ENCODE measurements at regions not wholly inside any gene's neighbourhood (a gene's known extent, or its start where the extent isn't known, plus 50 kb on each side); places are given as distances from the start of the nearest gene placed in this dataset.

DNA sequence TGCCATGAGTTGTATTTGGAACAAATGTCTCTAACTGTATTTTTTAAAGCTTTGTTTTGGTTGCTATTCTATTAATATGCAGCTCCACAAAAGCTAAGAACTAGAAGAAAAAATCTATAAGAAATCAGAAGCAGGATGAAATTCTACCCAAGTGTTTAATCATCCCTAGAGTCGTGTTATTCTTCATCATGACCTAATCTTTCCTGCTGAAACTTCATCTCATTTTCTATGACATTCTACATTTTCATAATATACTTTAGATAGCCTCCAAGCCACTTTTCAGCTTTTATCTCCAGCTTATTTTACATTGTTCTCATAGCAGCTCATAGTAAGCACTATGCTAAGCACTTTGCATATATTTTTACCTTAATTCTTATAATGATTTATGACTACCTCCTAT lies 302.8 kb downstream of the FOXO1 start (continued):
- TF ChIP-seq, protein P1, sequence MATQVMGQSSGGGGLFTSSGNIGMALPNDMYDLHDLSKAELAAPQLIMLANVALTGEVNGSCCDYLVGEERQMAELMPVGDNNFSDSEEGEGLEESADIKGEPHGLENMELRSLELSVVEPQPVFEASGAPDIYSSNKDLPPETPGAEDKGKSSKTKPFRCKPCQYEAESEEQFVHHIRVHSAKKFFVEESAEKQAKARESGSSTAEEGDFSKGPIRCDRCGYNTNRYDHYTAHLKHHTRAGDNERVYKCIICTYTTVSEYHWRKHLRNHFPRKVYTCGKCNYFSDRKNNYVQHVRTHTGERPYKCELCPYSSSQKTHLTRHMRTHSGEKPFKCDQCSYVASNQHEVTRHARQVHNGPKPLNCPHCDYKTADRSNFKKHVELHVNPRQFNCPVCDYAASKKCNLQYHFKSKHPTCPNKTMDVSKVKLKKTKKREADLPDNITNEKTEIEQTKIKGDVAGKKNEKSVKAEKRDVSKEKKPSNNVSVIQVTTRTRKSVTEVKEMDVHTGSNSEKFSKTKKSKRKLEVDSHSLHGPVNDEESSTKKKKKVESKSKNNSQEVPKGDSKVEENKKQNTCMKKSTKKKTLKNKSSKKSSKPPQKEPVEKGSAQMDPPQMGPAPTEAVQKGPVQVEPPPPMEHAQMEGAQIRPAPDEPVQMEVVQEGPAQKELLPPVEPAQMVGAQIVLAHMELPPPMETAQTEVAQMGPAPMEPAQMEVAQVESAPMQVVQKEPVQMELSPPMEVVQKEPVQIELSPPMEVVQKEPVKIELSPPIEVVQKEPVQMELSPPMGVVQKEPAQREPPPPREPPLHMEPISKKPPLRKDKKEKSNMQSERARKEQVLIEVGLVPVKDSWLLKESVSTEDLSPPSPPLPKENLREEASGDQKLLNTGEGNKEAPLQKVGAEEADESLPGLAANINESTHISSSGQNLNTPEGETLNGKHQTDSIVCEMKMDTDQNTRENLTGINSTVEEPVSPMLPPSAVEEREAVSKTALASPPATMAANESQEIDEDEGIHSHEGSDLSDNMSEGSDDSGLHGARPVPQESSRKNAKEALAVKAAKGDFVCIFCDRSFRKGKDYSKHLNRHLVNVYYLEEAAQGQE (IDR thresholded peaks at IDR 0.05; ENCODE audit: unreplicated experiment): no peak

GRCh38 chr13:40366119-40366518 lies 300.3 kb downstream of the FOXO1 start:
- ATAC-seq (no peak), DNase-seq (ENCODE audit: low spot score) (no peak)
- no peak overlapping the region for H2AFZ ChIP-seq
- H3K27ac ChIP-seq (ENCODE audit: low read depth): no peak overlapping the region
- no peaks in the 10 kb centered on the region for H4K20me1 ChIP-seq (replicated peaks; ENCODE audit: insufficient read depth)
- H3K27ac Mint-ChIP-seq: no peak overlapping the region
- no peak overlapping the region for H3K4me3 ChIP-seq
- no peaks in the 10 kb centered on the region for H3K36me3 Mint-ChIP-seq (ENCODE audit: low read depth)
- no peaks in the 10 kb centered on the region for H3K79me2 ChIP-seq (replicated peaks; ENCODE audit: insufficient read depth)
- H3K9me3 Mint-ChIP-seq: no peaks in the 10 kb centered on the region; the same call in 2 of the 3 replicates
- H3K36me3 ChIP-seq (ENCODE audit: insufficient read depth): no peaks in the 10 kb centered on the region
- H3K27me3 ChIP-seq (ENCODE audit: insufficient read depth): no peaks in the 10 kb centered on the region
- no peaks in the 10 kb centered on the region for H3K4me1 ChIP-seq (ENCODE audit: insufficient read depth)
- peaks cover 3% of the 10 kb centered on the region for H3K27me3 Mint-ChIP-seq (ENCODE audit: insufficient read depth, low read depth, poor library complexity)
- 0 out of 3 replicates have a peak, but pooled peaks cover 3% of the 10 kb centered on the region for H3K4me1 Mint-ChIP-seq
- H3K4me3 Mint-ChIP-seq: no peak overlapping the region
- no peak for TF ChIP-seq ETS1 (IDR thresholded peaks at IDR 0.05)
- TF ChIP-seq CTCF (conservative IDR thresholded peaks at IDR 0.05; ENCODE audit: low read depth in 2 of 2): no peak
- no peak for TF ChIP-seq ZNF462 (CRISPR knock-in tag; IDR thresholded peaks at IDR 0.05)
- TF ChIP-seq EZH2phosphoT487 (IDR thresholded peaks at IDR 0.05; ENCODE audit: unreplicated experiment): no peak
- TF ChIP-seq NANOG (IDR thresholded peaks at IDR 0.05; ENCODE audit: borderline replicate concordance): no peak
- no peak for TF ChIP-seq CREB1 (CRISPR knock-in tag; IDR thresholded peaks at IDR 0.05; ENCODE audit: low read depth)
- H3K4me2 ChIP-seq: no peak overlapping the region
- H3K9me2 ChIP-seq (ENCODE audit: insufficient read depth): no peaks in the 10 kb centered on the region
- H3F3A ChIP-seq (replicated peaks; ENCODE audit: low read depth): no peaks in the 10 kb centered on the region

Measured in GM23338 (cell line).